Right lobe of liver (tissue), 4 donors: ENCODE measurements at regions not wholly inside any gene's neighbourhood (a gene's known extent, or its start where the extent isn't known, plus 50 kb on each side); places are given as distances from the start of the nearest gene placed in this dataset.

ENCODE experiments used
- POLR2A ChIP-seq: fragments of 450-650 bp; IDR thresholded peaks from one replicate; pipeline ENCODE4 v1.6.1; 2017; ENCODE audit warnings: antibody characterized with exemption, mild to moderate bottlenecking
- TF ChIP-seq, protein P1 (sequence below), 4 donors: fragments of 200-600 bp in 3 of 4; fragments of 450-650 bp in 1 of 4; IDR thresholded peaks; one replicate each; pipeline versions ENCODE4 v1.5.1 to v1.8.0; 2016 to 2022; ENCODE audit warnings: antibody characterized with exemption in 4 of 4, mild to moderate bottlenecking in 2 of 4
- donor health status: DM: no; HTN: no; CAD: no.
- donor health status: DM: no; HTN: no; CAD: no.
- donor health status: DM: no; HTN: yes; CAD: no.

DNA sequence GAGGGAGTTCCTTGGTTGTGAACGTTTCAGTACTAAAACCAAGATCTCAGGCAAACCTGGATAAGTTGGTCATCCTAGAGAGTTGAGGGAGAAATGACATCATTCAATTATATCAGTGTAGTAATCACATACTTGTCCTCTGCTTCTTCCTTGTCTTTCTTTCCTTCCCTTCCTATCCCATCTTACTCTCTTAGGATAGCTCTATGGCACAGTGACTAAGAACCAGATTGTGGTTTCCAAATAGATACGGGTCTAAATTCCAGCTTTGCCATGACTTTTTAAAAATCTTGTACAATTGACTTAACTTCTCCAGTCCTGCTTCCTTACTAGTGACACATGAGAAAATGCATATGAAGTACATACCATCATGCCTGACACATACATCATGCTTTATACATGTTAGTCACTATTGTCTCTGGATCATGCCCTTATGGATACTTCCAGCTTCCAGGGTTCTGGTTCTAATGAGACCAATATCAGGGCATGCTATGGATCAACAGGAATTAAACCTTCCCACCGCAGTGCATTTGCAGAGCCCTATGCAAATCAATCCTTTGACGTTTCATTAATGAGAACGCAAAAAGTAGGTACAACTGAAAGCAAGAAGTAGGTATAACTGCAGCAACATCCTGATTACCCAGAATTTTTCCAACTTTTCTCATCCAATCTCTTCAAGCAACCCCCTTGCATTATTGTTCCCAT lies 168.0 kb upstream of the KLF7 start:
- TF ChIP-seq, protein P1, sequence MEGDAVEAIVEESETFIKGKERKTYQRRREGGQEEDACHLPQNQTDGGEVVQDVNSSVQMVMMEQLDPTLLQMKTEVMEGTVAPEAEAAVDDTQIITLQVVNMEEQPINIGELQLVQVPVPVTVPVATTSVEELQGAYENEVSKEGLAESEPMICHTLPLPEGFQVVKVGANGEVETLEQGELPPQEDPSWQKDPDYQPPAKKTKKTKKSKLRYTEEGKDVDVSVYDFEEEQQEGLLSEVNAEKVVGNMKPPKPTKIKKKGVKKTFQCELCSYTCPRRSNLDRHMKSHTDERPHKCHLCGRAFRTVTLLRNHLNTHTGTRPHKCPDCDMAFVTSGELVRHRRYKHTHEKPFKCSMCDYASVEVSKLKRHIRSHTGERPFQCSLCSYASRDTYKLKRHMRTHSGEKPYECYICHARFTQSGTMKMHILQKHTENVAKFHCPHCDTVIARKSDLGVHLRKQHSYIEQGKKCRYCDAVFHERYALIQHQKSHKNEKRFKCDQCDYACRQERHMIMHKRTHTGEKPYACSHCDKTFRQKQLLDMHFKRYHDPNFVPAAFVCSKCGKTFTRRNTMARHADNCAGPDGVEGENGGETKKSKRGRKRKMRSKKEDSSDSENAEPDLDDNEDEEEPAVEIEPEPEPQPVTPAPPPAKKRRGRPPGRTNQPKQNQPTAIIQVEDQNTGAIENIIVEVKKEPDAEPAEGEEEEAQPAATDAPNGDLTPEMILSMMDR (IDR thresholded peaks at IDR 0.05) = no peak
- no peak for TF ChIP-seq POLR2A
